ENCODE measurements at regions not wholly inside any gene's neighbourhood (a gene's known extent, or its start where the extent isn't known, plus 50 kb on each side); places are given as distances from the start of the nearest gene placed in this dataset.

- TF ChIP-seq, protein P1, sequence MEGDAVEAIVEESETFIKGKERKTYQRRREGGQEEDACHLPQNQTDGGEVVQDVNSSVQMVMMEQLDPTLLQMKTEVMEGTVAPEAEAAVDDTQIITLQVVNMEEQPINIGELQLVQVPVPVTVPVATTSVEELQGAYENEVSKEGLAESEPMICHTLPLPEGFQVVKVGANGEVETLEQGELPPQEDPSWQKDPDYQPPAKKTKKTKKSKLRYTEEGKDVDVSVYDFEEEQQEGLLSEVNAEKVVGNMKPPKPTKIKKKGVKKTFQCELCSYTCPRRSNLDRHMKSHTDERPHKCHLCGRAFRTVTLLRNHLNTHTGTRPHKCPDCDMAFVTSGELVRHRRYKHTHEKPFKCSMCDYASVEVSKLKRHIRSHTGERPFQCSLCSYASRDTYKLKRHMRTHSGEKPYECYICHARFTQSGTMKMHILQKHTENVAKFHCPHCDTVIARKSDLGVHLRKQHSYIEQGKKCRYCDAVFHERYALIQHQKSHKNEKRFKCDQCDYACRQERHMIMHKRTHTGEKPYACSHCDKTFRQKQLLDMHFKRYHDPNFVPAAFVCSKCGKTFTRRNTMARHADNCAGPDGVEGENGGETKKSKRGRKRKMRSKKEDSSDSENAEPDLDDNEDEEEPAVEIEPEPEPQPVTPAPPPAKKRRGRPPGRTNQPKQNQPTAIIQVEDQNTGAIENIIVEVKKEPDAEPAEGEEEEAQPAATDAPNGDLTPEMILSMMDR (IDR thresholded peaks at IDR 0.05; ENCODE audit: insufficient read depth, low read length, poor library complexity, severe bottlenecking): no peak
- TF ChIP-seq EZH2phosphoT487 (conservative IDR thresholded peaks at IDR 0.05; ENCODE audit: low read length): no peak
Measured at GRCh38 chr14:100972118-100972897, 68.8 kb upstream of the RTL1 start.
